IgD-negative memory B cell (primary cell): ENCODE measurements at regions not wholly inside any gene's neighbourhood (a gene's known extent, or its start where the extent isn't known, plus 50 kb on each side); places are given as distances from the start of the nearest gene placed in this dataset.
A peak's percentile ranks its signal among the peaks of the same experiment; 100 is the strongest.

Experiments
- H3K27ac Mint-ChIP-seq, 3 donors: one replicate each; pipeline ENCODE4 v1.8.0; 2020 to 2022; ENCODE audit warnings: mild to moderate bottlenecking in 3 of 3, mixed read lengths in 3 of 3, moderate library complexity in 1 of 3
- H3K27me3 Mint-ChIP-seq: one replicate; pipeline ENCODE4 v1.8.0; 2021; ENCODE audit warnings: mixed read lengths
- H3K36me3 Mint-ChIP-seq: one replicate; pipeline ENCODE4 v1.8.0; 2020; ENCODE audit warnings: mild to moderate bottlenecking, mixed read lengths
- H3K4me1 Mint-ChIP-seq, 3 donors: one replicate each; pipeline ENCODE4 v1.8.0; 2020 to 2022; ENCODE audit warnings: mixed read lengths in 3 of 3, mild to moderate bottlenecking in 1 of 3
- H3K4me3 Mint-ChIP-seq, 4 donors: one replicate each; pipeline ENCODE4 v1.8.0; 2020 to 2022; ENCODE audit warnings: mild to moderate bottlenecking in 4 of 4, mixed read lengths in 4 of 4, moderate library complexity in 3 of 4
- H3K9me3 Mint-ChIP-seq, 3 donors: one replicate each; pipeline ENCODE4 v1.8.0; 2020 to 2021; ENCODE audit warnings: mixed read lengths in 3 of 3, mild to moderate bottlenecking in 1 of 3

- Mint-ChIP-seq H3K36me3 (no peaks in the 10 kb centered on the region), H3K4me3 (no peak overlapping the region), H3K9me3 (no peaks in the 10 kb centered on the region), H3K4me1 (no peaks in the 10 kb centered on the region), H3K27me3 (no peaks in the 10 kb centered on the region), H3K27ac (no peak overlapping the region)
Observed at GRCh38 chr1:232441036-232441411, 188.9 kb downstream of the SIPA1L2 start.

GRCh38 chr1:232440325-232441035, 189.5 kb downstream of the SIPA1L2 start:
- Mint-ChIP-seq H3K36me3 (no peaks in the 10 kb centered on the region), H3K4me1 (no peaks in the 10 kb centered on the region), H3K9me3 (peaks cover 0 to under 1% (median 0%) of the 10 kb centered on the region in 3 donors), H3K27me3 (no peaks in the 10 kb centered on the region), H3K4me3 (no peak overlapping the region), H3K27ac (no peak overlapping the region)

- Mint-ChIP-seq H3K9me3 (peaks cover 0 to 4% (median 0%) of the 10 kb centered on the region in 3 donors), H3K27me3 (no peaks in the 10 kb centered on the region), H3K4me1 (no peaks in the 10 kb centered on the region), H3K4me3 (no peak overlapping the region), H3K27ac (peak overlapping the region in 1 of 3 donors; percentile 35), H3K36me3 (no peaks in the 10 kb centered on the region)
Observed at GRCh38 chr1:232439011-232439410, 190.9 kb downstream of the SIPA1L2 start.

GRCh38 chr1:232438476-232438875, 191.5 kb downstream of the SIPA1L2 start:
- peaks cover 0 to 4% (median 0%) of the 10 kb centered on the region in 3 donors for H3K9me3 Mint-ChIP-seq
- H3K36me3 Mint-ChIP-seq, result no peaks in the 10 kb centered on the region
- no peak overlapping the region for H3K4me3 Mint-ChIP-seq
- no peaks in the 10 kb centered on the region for H3K27me3 Mint-ChIP-seq
- H3K27ac Mint-ChIP-seq, result no peak overlapping the region
- no peaks in the 10 kb centered on the region for H3K4me1 Mint-ChIP-seq

- no peaks in the 10 kb centered on the region for H3K36me3 Mint-ChIP-seq
- peaks cover 0 to 4% (median 0%) of the 10 kb centered on the region in 3 donors for H3K9me3 Mint-ChIP-seq
- H3K4me1 Mint-ChIP-seq, result no peaks in the 10 kb centered on the region
- no peak overlapping the region for H3K27ac Mint-ChIP-seq
- no peak overlapping the region for H3K4me3 Mint-ChIP-seq
- no peaks in the 10 kb centered on the region for H3K27me3 Mint-ChIP-seq
Observed at GRCh38 chr1:232437510-232437909, 192.4 kb downstream of the SIPA1L2 start.

GRCh38 chr1:232435729-232436128, 194.2 kb downstream of the SIPA1L2 start:
- Mint-ChIP-seq H3K4me3 (no peak overlapping the region), H3K27ac (no peak overlapping the region), H3K36me3 (no peaks in the 10 kb centered on the region), H3K9me3 (peaks cover 0 to 4% (median 0%) of the 10 kb centered on the region in 3 donors), H3K27me3 (peaks cover 4% of the 10 kb centered on the region), H3K4me1 (no peaks in the 10 kb centered on the region)

GRCh38 chr1:232432313-232432712, 197.6 kb downstream of the SIPA1L2 start:
- Mint-ChIP-seq H3K27ac (no peak overlapping the region), H3K4me3 (no peak overlapping the region), H3K4me1 (no peaks in the 10 kb centered on the region), H3K36me3 (no peaks in the 10 kb centered on the region), H3K9me3 (peaks cover 0 to 4% (median 0%) of the 10 kb centered on the region in 3 donors), H3K27me3 (peaks cover 4% of the 10 kb centered on the region)

GRCh38 chr1:232431748-232432147, 198.2 kb downstream of the SIPA1L2 start:
- H3K27ac Mint-ChIP-seq, result no peak overlapping the region
- no peaks in the 10 kb centered on the region for H3K4me1 Mint-ChIP-seq
- no peaks in the 10 kb centered on the region for H3K36me3 Mint-ChIP-seq
- peaks cover 4% of the 10 kb centered on the region for H3K27me3 Mint-ChIP-seq
- H3K9me3 Mint-ChIP-seq, result peaks cover 0 to 4% (median 0%) of the 10 kb centered on the region in 3 donors
- H3K4me3 Mint-ChIP-seq, result no peak overlapping the region

GRCh38 chr1:232431326-232431725, 198.6 kb downstream of the SIPA1L2 start:
- Mint-ChIP-seq H3K27me3 (peaks cover 4% of the 10 kb centered on the region), H3K36me3 (no peaks in the 10 kb centered on the region), H3K9me3 (peaks cover 0 to 4% (median 0%) of the 10 kb centered on the region in 3 donors), H3K27ac (no peak overlapping the region), H3K4me3 (no peak overlapping the region), H3K4me1 (no peaks in the 10 kb centered on the region)

GRCh38 chr1:232430467-232430866, 199.5 kb downstream of the SIPA1L2 start:
- Mint-ChIP-seq H3K27me3 (peaks cover 4% of the 10 kb centered on the region), H3K27ac (peak overlapping the region in 1 of 3 donors; percentile 50), H3K4me3 (no peak overlapping the region), H3K9me3 (peaks cover 0 to 3% (median 0%) of the 10 kb centered on the region in 3 donors), H3K4me1 (no peaks in the 10 kb centered on the region), H3K36me3 (no peaks in the 10 kb centered on the region)

- Mint-ChIP-seq H3K4me3 (no peak overlapping the region), H3K9me3 (no peaks in the 10 kb centered on the region), H3K36me3 (no peaks in the 10 kb centered on the region), H3K4me1 (no peaks in the 10 kb centered on the region), H3K27ac (no peak overlapping the region), H3K27me3 (peaks cover 4% of the 10 kb centered on the region)
Observed at GRCh38 chr1:232428786-232429530, 201.0 kb downstream of the SIPA1L2 start.

- H3K36me3 Mint-ChIP-seq, result no peaks in the 10 kb centered on the region
- H3K4me3 Mint-ChIP-seq, result no peak overlapping the region
- no peaks in the 10 kb centered on the region for H3K4me1 Mint-ChIP-seq
- no peaks in the 10 kb centered on the region for H3K9me3 Mint-ChIP-seq
- H3K27ac Mint-ChIP-seq, result no peak overlapping the region
- H3K27me3 Mint-ChIP-seq, result peaks cover 4% of the 10 kb centered on the region
Observed at GRCh38 chr1:232428036-232428645, 201.8 kb downstream of the SIPA1L2 start.

GRCh38 chr1:232426801-232427200, 203.1 kb downstream of the SIPA1L2 start:
- peaks cover 0 to 2% (median 0%) of the 10 kb centered on the region in 3 donors for H3K9me3 Mint-ChIP-seq
- no peaks in the 10 kb centered on the region for H3K4me1 Mint-ChIP-seq
- H3K4me3 Mint-ChIP-seq, result no peak overlapping the region
- no peaks in the 10 kb centered on the region for H3K36me3 Mint-ChIP-seq
- H3K27me3 Mint-ChIP-seq, result no peaks in the 10 kb centered on the region
- H3K27ac Mint-ChIP-seq, result no peak overlapping the region

GRCh38 chr1:232425421-232425820, 204.5 kb downstream of the SIPA1L2 start:
- Mint-ChIP-seq H3K4me3 (no peak overlapping the region), H3K36me3 (no peaks in the 10 kb centered on the region), H3K27me3 (no peaks in the 10 kb centered on the region), H3K9me3 (peaks cover 0 to 4% (median 0%) of the 10 kb centered on the region in 3 donors), H3K4me1 (no peaks in the 10 kb centered on the region), H3K27ac (no peak overlapping the region)

- no peak overlapping the region for H3K4me3 Mint-ChIP-seq
- H3K4me1 Mint-ChIP-seq, result no peaks in the 10 kb centered on the region
- H3K27me3 Mint-ChIP-seq, result no peaks in the 10 kb centered on the region
- H3K9me3 Mint-ChIP-seq, result peaks cover 0 to 4% (median 0%) of the 10 kb centered on the region in 3 donors
- H3K36me3 Mint-ChIP-seq, result no peaks in the 10 kb centered on the region
- H3K27ac Mint-ChIP-seq, result no peak overlapping the region
Observed at GRCh38 chr1:232423591-232423990, 206.3 kb downstream of the SIPA1L2 start.
